ENCODE measurements at regions not wholly inside any gene's neighbourhood (a gene's known extent, or its start where the extent isn't known, plus 50 kb on each side); places are given as distances from the start of the nearest gene placed in this dataset.

DNA sequence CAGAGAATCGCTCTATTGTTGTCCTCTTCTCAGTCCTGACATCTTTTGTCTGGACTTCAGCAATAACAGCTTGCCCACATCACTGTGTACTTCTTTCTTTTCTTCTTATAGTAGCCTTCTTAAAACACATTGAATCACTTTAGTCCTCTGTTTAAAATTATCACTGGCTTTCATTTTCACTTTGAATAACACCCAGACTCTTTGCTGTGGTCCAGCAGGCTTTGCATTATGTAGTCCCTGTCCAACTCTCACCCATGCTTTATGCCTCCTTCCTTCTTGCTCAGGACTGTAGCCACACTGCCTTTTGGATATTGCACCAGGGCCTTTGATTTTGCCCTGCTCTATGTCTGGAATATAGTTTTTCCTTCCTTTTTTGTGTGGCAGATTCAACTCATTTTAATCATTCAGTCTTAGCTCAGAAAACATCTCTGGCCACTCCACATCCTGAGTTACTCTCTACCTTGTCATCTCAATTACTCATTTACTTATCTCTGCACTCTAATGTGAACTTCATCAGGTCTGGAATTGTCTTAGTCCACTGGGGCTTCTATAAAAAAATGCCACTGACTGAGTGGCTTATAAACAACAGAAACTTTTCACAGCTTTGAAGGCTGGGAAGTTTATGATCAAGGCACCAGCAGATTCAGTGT lies 168.2 kb downstream of the C4orf33 start:
- no peak for TF ChIP-seq ZFX (IDR thresholded peaks at IDR 0.05; ENCODE audit: borderline replicate concordance)
- TF ChIP-seq, protein P1, sequence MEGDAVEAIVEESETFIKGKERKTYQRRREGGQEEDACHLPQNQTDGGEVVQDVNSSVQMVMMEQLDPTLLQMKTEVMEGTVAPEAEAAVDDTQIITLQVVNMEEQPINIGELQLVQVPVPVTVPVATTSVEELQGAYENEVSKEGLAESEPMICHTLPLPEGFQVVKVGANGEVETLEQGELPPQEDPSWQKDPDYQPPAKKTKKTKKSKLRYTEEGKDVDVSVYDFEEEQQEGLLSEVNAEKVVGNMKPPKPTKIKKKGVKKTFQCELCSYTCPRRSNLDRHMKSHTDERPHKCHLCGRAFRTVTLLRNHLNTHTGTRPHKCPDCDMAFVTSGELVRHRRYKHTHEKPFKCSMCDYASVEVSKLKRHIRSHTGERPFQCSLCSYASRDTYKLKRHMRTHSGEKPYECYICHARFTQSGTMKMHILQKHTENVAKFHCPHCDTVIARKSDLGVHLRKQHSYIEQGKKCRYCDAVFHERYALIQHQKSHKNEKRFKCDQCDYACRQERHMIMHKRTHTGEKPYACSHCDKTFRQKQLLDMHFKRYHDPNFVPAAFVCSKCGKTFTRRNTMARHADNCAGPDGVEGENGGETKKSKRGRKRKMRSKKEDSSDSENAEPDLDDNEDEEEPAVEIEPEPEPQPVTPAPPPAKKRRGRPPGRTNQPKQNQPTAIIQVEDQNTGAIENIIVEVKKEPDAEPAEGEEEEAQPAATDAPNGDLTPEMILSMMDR (IDR thresholded peaks at IDR 0.05): no peak
